HepG2 (cell line): ENCODE measurements at regions not wholly inside any gene's neighbourhood (a gene's known extent, or its start where the extent isn't known, plus 50 kb on each side); places are given as distances from the start of the nearest gene placed in this dataset.

Experiments used
- CHD2 ChIP-seq: IDR thresholded peaks from 2 replicates; pipeline ENCODE4 v1.6.1; 2011; ENCODE audit warnings: low read depth, low read length, improper control_type of control experiment
- EP300 ChIP-seq, 3 experiments: sonication (generic) in 1 of 3; formaldehyde crosslinking in 1 of 3; IDR thresholded peaks; 2 replicates each; pipeline versions ENCODE4 v1.5.1 to v1.6.1; 2011 to 2020; ENCODE audit warnings: low read depth in 2 of 3, low read length in 2 of 3, borderline replicate concordance in 1 of 3, improper control_type of control experiment in 1 of 3, mild to moderate bottlenecking in 1 of 3, missing genetic modification reagents in 1 of 3, moderate library complexity in 1 of 3
- NFYB ChIP-seq: sonication (generic); formaldehyde crosslinking; IDR thresholded peaks from 2 replicates; pipeline ENCODE4 v1.4.0; 2020; ENCODE audit warnings: missing genetic modification reagents
- RAD21 ChIP-seq: fragments of 450-650 bp; formaldehyde crosslinking; IDR thresholded peaks from 2 replicates; pipeline ENCODE4 v1.5.0; 2020; ENCODE audit warnings: mild to moderate bottlenecking
- SIX1 ChIP-seq: sonication (generic); formaldehyde crosslinking; IDR thresholded peaks from 2 replicates; pipeline ENCODE4 v1.4.0; 2020; ENCODE audit warnings: missing genetic modification reagents, borderline replicate concordance
- SMARCE1 ChIP-seq: fragments of 450-650 bp; IDR thresholded peaks from 2 replicates; pipeline ENCODE4 v1.6.1; 2017; ENCODE audit warnings: borderline replicate concordance
- SOX6 ChIP-seq, 2 experiments: fragments of 450-650 bp in 1 of 2; sonication (generic) in 1 of 2; formaldehyde crosslinking in 1 of 2; IDR thresholded peaks; 2 replicates each; pipeline versions ENCODE4 v1.4.0 to v1.6.1; 2017 to 2020; ENCODE audit warnings: antibody characterized with exemption in 1 of 2, mild to moderate bottlenecking in 1 of 2, missing genetic modification reagents in 1 of 2
- ZBTB21 ChIP-seq: sonication (generic); formaldehyde crosslinking; IDR thresholded peaks from 2 replicates; pipeline ENCODE4 v1.4.0; 2020; ENCODE audit warnings: missing genetic modification reagents
- ZFX ChIP-seq: sonication (generic); formaldehyde crosslinking; IDR thresholded peaks from 2 replicates; pipeline ENCODE4 v1.4.0; 2020; ENCODE audit warnings: mild to moderate bottlenecking, low read depth, missing genetic modification reagents, moderate library complexity
- ZIK1 ChIP-seq: sonication (generic); formaldehyde crosslinking; IDR thresholded peaks from 2 replicates; pipeline ENCODE4 v1.5.0; 2020; ENCODE audit warnings: mild to moderate bottlenecking, low read depth, missing genetic modification reagents, borderline replicate concordance
- ZNF629 ChIP-seq: sonication (generic); formaldehyde crosslinking; conservative IDR thresholded peaks from 2 replicates; pipeline ENCODE4 v1.5.0; 2020; ENCODE audit warnings: missing genetic modification reagents
- TF ChIP-seq, protein P1 (sequence below): sonication (generic); formaldehyde crosslinking; IDR thresholded peaks from 2 replicates; pipeline ENCODE4 v1.4.0; 2020; ENCODE audit warnings: missing genetic modification reagents
- TF ChIP-seq, protein P2 (sequence below): sonication (generic); formaldehyde crosslinking; IDR thresholded peaks from 2 replicates; pipeline ENCODE4 v1.8.0; 2022; ENCODE audit warnings: mild to moderate bottlenecking, missing genetic modification reagents; ENCODE audit not compliant: insufficient replicate concordance

DNA sequence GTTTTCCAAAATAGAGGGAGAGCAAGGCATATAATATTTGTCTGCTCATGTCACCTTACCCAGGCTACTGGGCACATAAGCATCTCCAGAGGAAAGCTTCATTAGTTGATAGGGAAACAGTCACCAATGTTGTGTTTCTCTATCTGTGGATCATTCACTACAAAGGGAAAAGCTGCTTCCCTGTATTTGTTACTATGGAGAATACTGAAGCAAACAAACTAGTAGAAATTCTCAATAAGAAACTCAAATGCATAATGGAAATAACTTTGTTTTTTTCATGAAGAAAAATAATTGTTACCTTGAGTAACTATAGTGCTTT is 138.2 kb downstream of the PCSK1 start:
- no peak for TF ChIP-seq SMARCE1
- no peak for TF ChIP-seq ZNF629 (CRISPR knock-in tag)
- no peak for TF ChIP-seq ZIK1 (CRISPR knock-in tag)
- no peak for TF ChIP-seq ZBTB21
- no peak for TF ChIP-seq ZFX (CRISPR knock-in tag)
- TF ChIP-seq SIX1, result no peak
- no peak for TF ChIP-seq NFYB (CRISPR knock-in tag)
- TF ChIP-seq EP300 (IDR thresholded peaks at IDR 0.05; ENCODE audit: low read depth in 2 of 2, low read length in 2 of 2), result no peak
- no peak for TF ChIP-seq EP300 (CRISPR knock-in tag; IDR thresholded peaks at IDR 0.05; ENCODE audit: borderline replicate concordance)
- no peak for TF ChIP-seq CHD2
- TF ChIP-seq, protein P1, sequence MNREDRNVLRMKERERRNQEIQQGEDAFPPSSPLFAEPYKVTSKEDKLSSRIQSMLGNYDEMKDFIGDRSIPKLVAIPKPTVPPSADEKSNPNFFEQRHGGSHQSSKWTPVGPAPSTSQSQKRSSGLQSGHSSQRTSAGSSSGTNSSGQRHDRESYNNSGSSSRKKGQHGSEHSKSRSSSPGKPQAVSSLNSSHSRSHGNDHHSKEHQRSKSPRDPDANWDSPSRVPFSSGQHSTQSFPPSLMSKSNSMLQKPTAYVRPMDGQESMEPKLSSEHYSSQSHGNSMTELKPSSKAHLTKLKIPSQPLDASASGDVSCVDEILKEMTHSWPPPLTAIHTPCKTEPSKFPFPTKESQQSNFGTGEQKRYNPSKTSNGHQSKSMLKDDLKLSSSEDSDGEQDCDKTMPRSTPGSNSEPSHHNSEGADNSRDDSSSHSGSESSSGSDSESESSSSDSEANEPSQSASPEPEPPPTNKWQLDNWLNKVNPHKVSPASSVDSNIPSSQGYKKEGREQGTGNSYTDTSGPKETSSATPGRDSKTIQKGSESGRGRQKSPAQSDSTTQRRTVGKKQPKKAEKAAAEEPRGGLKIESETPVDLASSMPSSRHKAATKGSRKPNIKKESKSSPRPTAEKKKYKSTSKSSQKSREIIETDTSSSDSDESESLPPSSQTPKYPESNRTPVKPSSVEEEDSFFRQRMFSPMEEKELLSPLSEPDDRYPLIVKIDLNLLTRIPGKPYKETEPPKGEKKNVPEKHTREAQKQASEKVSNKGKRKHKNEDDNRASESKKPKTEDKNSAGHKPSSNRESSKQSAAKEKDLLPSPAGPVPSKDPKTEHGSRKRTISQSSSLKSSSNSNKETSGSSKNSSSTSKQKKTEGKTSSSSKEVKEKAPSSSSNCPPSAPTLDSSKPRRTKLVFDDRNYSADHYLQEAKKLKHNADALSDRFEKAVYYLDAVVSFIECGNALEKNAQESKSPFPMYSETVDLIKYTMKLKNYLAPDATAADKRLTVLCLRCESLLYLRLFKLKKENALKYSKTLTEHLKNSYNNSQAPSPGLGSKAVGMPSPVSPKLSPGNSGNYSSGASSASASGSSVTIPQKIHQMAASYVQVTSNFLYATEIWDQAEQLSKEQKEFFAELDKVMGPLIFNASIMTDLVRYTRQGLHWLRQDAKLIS (CRISPR knock-in tag), result no peak
- TF ChIP-seq SOX6 (IDR thresholded peaks at IDR 0.05), result no peak
- no peak for TF ChIP-seq SOX6 (CRISPR knock-in tag; IDR thresholded peaks at IDR 0.05)
- TF ChIP-seq RAD21 (CRISPR knock-in tag), result no peak
- TF ChIP-seq, protein P2, sequence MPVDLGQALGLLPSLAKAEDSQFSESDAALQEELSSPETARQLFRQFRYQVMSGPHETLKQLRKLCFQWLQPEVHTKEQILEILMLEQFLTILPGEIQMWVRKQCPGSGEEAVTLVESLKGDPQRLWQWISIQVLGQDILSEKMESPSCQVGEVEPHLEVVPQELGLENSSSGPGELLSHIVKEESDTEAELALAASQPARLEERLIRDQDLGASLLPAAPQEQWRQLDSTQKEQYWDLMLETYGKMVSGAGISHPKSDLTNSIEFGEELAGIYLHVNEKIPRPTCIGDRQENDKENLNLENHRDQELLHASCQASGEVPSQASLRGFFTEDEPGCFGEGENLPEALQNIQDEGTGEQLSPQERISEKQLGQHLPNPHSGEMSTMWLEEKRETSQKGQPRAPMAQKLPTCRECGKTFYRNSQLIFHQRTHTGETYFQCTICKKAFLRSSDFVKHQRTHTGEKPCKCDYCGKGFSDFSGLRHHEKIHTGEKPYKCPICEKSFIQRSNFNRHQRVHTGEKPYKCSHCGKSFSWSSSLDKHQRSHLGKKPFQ, result no peak
